ENCODE measurements at regions not wholly inside any gene's neighbourhood (a gene's known extent, or its start where the extent isn't known, plus 50 kb on each side); places are given as distances from the start of the nearest gene placed in this dataset.

DNA sequence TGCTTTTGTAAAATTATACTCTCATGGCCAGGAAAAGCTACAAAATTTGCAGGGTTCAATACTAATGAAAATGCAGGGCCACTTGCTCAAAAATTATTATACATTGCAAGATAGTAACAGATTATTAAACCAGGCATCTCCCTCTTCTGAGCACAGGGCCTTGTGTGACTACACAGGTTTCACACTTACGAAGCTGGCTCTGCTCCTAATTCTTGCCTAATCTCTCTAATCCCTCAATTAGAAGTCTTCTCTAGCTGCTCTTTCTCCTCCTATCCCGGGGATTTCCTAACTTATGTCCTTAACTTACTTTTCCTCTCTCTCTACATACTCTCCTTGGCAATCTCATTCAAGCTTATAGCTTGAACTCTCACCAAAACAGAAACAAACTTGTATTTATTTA, 168.3 kb downstream of the AREG start:
- TF ChIP-seq, protein P1, sequence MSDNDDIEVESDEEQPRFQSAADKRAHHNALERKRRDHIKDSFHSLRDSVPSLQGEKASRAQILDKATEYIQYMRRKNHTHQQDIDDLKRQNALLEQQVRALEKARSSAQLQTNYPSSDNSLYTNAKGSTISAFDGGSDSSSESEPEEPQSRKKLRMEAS (CRISPR knock-in tag; IDR thresholded peaks at IDR 0.05), result no peak
- TF ChIP-seq, protein P2, sequence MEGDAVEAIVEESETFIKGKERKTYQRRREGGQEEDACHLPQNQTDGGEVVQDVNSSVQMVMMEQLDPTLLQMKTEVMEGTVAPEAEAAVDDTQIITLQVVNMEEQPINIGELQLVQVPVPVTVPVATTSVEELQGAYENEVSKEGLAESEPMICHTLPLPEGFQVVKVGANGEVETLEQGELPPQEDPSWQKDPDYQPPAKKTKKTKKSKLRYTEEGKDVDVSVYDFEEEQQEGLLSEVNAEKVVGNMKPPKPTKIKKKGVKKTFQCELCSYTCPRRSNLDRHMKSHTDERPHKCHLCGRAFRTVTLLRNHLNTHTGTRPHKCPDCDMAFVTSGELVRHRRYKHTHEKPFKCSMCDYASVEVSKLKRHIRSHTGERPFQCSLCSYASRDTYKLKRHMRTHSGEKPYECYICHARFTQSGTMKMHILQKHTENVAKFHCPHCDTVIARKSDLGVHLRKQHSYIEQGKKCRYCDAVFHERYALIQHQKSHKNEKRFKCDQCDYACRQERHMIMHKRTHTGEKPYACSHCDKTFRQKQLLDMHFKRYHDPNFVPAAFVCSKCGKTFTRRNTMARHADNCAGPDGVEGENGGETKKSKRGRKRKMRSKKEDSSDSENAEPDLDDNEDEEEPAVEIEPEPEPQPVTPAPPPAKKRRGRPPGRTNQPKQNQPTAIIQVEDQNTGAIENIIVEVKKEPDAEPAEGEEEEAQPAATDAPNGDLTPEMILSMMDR (IDR thresholded peaks at IDR 0.05), result no peak
- TF ChIP-seq ESRRA (CRISPR knock-in tag; IDR thresholded peaks at IDR 0.05; ENCODE audit: borderline replicate concordance), result no peak
- TF ChIP-seq USF2 (CRISPR knock-in tag; IDR thresholded peaks at IDR 0.05), result no peak
- TF ChIP-seq, protein P3, sequence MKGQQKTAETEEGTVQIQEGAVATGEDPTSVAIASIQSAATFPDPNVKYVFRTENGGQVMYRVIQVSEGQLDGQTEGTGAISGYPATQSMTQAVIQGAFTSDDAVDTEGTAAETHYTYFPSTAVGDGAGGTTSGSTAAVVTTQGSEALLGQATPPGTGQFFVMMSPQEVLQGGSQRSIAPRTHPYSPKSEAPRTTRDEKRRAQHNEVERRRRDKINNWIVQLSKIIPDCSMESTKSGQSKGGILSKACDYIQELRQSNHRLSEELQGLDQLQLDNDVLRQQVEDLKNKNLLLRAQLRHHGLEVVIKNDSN (CRISPR knock-in tag; IDR thresholded peaks at IDR 0.05), result no peak
- TF ChIP-seq, protein P4, sequence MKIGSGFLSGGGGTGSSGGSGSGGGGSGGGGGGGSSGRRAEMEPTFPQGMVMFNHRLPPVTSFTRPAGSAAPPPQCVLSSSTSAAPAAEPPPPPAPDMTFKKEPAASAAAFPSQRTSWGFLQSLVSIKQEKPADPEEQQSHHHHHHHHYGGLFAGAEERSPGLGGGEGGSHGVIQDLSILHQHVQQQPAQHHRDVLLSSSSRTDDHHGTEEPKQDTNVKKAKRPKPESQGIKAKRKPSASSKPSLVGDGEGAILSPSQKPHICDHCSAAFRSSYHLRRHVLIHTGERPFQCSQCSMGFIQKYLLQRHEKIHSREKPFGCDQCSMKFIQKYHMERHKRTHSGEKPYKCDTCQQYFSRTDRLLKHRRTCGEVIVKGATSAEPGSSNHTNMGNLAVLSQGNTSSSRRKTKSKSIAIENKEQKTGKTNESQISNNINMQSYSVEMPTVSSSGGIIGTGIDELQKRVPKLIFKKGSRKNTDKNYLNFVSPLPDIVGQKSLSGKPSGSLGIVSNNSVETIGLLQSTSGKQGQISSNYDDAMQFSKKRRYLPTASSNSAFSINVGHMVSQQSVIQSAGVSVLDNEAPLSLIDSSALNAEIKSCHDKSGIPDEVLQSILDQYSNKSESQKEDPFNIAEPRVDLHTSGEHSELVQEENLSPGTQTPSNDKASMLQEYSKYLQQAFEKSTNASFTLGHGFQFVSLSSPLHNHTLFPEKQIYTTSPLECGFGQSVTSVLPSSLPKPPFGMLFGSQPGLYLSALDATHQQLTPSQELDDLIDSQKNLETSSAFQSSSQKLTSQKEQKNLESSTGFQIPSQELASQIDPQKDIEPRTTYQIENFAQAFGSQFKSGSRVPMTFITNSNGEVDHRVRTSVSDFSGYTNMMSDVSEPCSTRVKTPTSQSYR (CRISPR knock-in tag; IDR thresholded peaks at IDR 0.05), result no peak
- no peak for TF ChIP-seq MYBL2 (CRISPR knock-in tag; IDR thresholded peaks at IDR 0.05)
- TF ChIP-seq ATF3 (CRISPR knock-in tag; conservative IDR thresholded peaks at IDR 0.05), result no peak
- no peak for TF ChIP-seq ZNF121 (CRISPR knock-in tag; IDR thresholded peaks at IDR 0.05)
- TF ChIP-seq ZNF671 (CRISPR knock-in tag; IDR thresholded peaks at IDR 0.05), result no peak
- no peak for TF ChIP-seq RORB (CRISPR knock-in tag; IDR thresholded peaks at IDR 0.05)
